IMR-90 (cell line): ENCODE measurements at regions not wholly inside any gene's neighbourhood (a gene's known extent, or its start where the extent isn't known, plus 50 kb on each side); places are given as distances from the start of the nearest gene placed in this dataset.

ENCODE experiments used
- BHLHE40 ChIP-seq: fragments of 150-350 bp; IDR thresholded peaks from 2 replicates; pipeline ENCODE4 v1.6.1; 2016; ENCODE audit warnings: mild to moderate bottlenecking, low read depth, low read length
- CTCF ChIP-seq: conservative IDR thresholded peaks from 2 replicates; pipeline ENCODE4 v1.5.1; 2012; ENCODE audit warnings: mild to moderate bottlenecking, low read depth, low read length, improper control_type of control experiment
- FOS ChIP-seq: fragments of 150-350 bp; IDR thresholded peaks from 2 replicates; pipeline ENCODE4 v1.6.1; 2016; ENCODE audit warnings: low read depth, low read length
- MAFK ChIP-seq: IDR thresholded peaks from 2 replicates; pipeline ENCODE4 v1.6.1; 2012; ENCODE audit warnings: low read depth, low read length, improper control_type of control experiment
- MAZ ChIP-seq: IDR thresholded peaks from 2 replicates; pipeline ENCODE4 v1.6.1; 2012; ENCODE audit warnings: low read depth, mild to moderate bottlenecking, low read length, improper control_type of control experiment, moderate library complexity, borderline replicate concordance
- POLR2A ChIP-seq: IDR thresholded peaks from 2 replicates; pipeline ENCODE4 v1.6.1; 2012; ENCODE audit warnings: mild to moderate bottlenecking, low read depth, low read length
- RAD21 ChIP-seq: IDR thresholded peaks from 2 replicates; pipeline ENCODE4 v1.6.1; 2012; ENCODE audit warnings: low read length, improper control_type of control experiment
- RFX5 ChIP-seq: IDR thresholded peaks from 2 replicates; pipeline ENCODE4 v1.8.0; 2012; ENCODE audit warnings: low read depth, mild to moderate bottlenecking, low read length, moderate library complexity
- SMC3 ChIP-seq: fragments of 150-350 bp; IDR thresholded peaks from 2 replicates; pipeline ENCODE4 v1.6.1; 2016; ENCODE audit warnings: low read depth, mild to moderate bottlenecking, antibody characterized with exemption, low read length, moderate library complexity

DNA sequence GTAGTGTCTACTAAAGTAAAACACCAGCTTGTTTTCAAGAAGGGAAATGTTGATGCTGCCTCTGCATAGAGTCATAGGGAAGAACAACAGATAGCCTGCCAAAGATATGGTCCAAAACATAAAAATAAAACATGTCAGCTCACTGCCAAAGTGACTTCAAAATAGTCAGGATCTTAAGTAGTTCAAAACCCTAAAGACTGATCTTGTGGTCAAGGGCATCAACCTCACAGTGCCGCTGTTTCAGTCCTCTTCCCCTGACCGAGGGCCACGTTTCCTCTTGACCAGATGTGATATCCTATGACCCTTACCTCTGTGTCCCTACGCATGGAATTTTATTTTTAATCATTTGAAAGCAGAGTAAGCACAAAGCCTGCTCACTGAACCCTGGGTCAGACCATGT is 104.2 kb upstream of the CNKSR3 start:
- TF ChIP-seq CTCF (no peak), POLR2A (no peak), RAD21 (no peak), BHLHE40 (no peak), SMC3 (no peak), MAZ (no peak), FOS (no peak), RFX5 (no peak), MAFK (no peak)
